NT2/D1 (cell line): ENCODE measurements at regions not wholly inside any gene's neighbourhood (a gene's known extent, or its start where the extent isn't known, plus 50 kb on each side); places are given as distances from the start of the nearest gene placed in this dataset.

Experiments
- DNase-seq: peaks from one replicate; pipeline ENCODE4 v3.0.0-alpha.2; 2011; ENCODE audit warnings: low read depth, low spot score
- H3K27me3 ChIP-seq: 2 replicates; pipeline ENCODE4 v1.6.0; 2011; ENCODE audit warnings: mild to moderate bottlenecking; ENCODE audit not compliant: insufficient read length, insufficient read depth
- H3K36me3 ChIP-seq: 2 replicates; pipeline ENCODE4 v1.6.1; 2011; ENCODE audit warnings: mild to moderate bottlenecking, low read length, mixed read lengths; ENCODE audit not compliant: insufficient read depth, insufficient read length
- H3K4me1 ChIP-seq: 2 replicates; pipeline ENCODE4 v1.5.1; 2011; ENCODE audit not compliant: insufficient read depth, insufficient read length
- H3K4me3 ChIP-seq: 2 replicates; pipeline ENCODE4 v1.5.1; 2011; ENCODE audit warnings: low read depth; ENCODE audit not compliant: insufficient read length
- H3K9ac ChIP-seq: 2 replicates; pipeline ENCODE4 v1.6.0; 2011; ENCODE audit warnings: low read depth; ENCODE audit not compliant: insufficient read length
- H3K9me3 ChIP-seq: 2 replicates; pipeline ENCODE4 v1.5.1; 2011; ENCODE audit warnings: mild to moderate bottlenecking, low read length; ENCODE audit not compliant: insufficient read depth
- SUZ12 ChIP-seq: IDR thresholded peaks from 2 replicates; pipeline ENCODE4 v1.6.1; 2011; ENCODE audit not compliant: insufficient read length, insufficient read depth; ENCODE audit errors: extremely low read depth
- YY1 ChIP-seq: IDR thresholded peaks from 2 replicates; pipeline ENCODE4 v1.6.1; 2011; ENCODE audit not compliant: insufficient read length, insufficient read depth
- ZNF274 ChIP-seq: IDR thresholded peaks from 2 replicates; pipeline ENCODE4 v1.6.1; 2011; ENCODE audit warnings: mild to moderate bottlenecking, low read depth, low read length

DNA sequence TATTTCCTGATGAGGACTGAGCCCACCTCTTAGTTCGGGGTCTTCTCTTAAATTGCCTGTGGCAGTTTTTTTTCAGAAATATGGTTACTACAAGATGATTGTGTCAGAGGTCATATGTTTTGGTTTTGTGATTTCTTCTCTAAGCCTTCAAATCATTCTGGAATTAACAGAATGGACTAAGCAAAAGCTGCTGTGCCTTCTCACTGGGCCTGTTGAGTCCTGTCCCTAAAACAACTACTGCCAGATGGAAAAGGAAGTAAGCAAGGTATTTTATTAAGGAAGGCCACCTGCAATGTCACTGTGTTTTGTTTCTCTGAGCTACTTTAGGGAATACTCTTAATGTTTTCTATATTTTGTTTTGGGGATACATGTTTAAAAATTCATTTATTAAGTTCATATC is 470.8 kb downstream of the PCDH20 start:
- H3K9ac ChIP-seq = no peak overlapping the region
- H3K27me3 ChIP-seq = no peaks in the 10 kb centered on the region
- TF ChIP-seq YY1 (no peak), ZNF274 (no peak), SUZ12 (no peak)
- no peaks in the 10 kb centered on the region for H3K4me1 ChIP-seq
- no peak overlapping the region for H3K4me3 ChIP-seq
- DNase-seq = no peak
- no peaks in the 10 kb centered on the region for H3K9me3 ChIP-seq
- no peaks in the 10 kb centered on the region for H3K36me3 ChIP-seq

DNA sequence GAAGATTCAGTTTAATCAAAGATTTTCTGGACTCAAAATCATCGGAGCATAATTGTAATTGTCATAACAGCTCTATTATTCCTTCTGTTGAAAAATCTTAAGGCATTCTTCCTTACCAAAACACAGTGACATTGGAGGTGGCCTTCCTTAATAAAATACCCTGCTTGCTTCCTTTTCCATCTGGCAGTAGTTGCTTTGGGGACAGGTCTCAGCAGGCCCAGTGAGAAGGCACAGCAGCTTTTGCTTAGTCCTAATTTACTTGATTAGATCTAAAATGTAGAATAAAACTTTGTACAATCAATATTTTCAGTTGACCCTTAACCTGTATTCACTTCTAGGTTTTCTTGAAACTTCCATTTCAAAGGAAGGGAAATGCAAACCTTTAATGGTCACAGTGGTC is 471.6 kb downstream of the PCDH20 start:
- DNase-seq = no peak
- TF ChIP-seq ZNF274 (no peak), SUZ12 (no peak), YY1 (no peak)

GRCh38 chr13:60936281-60936680 is 479.4 kb downstream of the PCDH20 start:
- no peak overlapping the region for H3K9ac ChIP-seq
- DNase-seq = no peak

More for the DNA sequence above, 471.6 kb downstream of the PCDH20 start:
- Histone ChIP-seq H3K4me1 (no peaks in the 10 kb centered on the region), H3K36me3 (no peaks in the 10 kb centered on the region), H3K9ac (no peak overlapping the region), H3K27me3 (no peaks in the 10 kb centered on the region), H3K9me3 (no peaks in the 10 kb centered on the region), H3K4me3 (no peak overlapping the region)

DNA sequence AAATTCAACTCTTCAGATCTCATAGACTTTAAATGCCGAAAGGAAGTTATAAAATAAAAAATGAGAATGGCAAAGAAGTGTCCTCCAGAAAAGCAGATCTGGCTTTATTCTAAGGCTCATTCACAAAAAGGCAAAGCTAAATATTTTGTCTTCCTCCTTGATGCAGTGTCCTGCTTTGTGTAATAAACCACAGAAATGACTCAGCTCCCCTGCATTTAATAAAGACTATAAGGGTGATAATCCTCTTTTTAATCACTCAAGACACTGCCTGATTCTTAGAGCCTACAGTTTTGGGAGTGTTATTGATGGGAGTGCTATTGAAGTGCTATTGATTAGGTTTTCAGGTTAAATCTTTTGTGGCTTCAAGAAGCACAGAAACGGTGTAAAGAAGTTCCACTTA is 482.0 kb downstream of the PCDH20 start:
- no peak for DNase-seq
- no peak for TF ChIP-seq YY1
- TF ChIP-seq SUZ12 = no peak
- TF ChIP-seq ZNF274 = no peak

More at GRCh38 chr13:60936281-60936680, 479.4 kb downstream of the PCDH20 start:
- no peak for TF ChIP-seq YY1
- TF ChIP-seq ZNF274 = no peak
- no peak for TF ChIP-seq SUZ12
- no peaks in the 10 kb centered on the region for H3K36me3 ChIP-seq
- no peaks in the 10 kb centered on the region for H3K4me1 ChIP-seq
- H3K4me3 ChIP-seq = no peak overlapping the region
- no peaks in the 10 kb centered on the region for H3K27me3 ChIP-seq
- no peaks in the 10 kb centered on the region for H3K9me3 ChIP-seq

GRCh38 chr13:60931858-60932546 is 483.6 kb downstream of the PCDH20 start:
- Histone ChIP-seq H3K4me3 (no peak overlapping the region), H3K27me3 (no peaks in the 10 kb centered on the region), H3K9me3 (no peaks in the 10 kb centered on the region), H3K4me1 (no peaks in the 10 kb centered on the region), H3K36me3 (no peaks in the 10 kb centered on the region), H3K9ac (no peak overlapping the region)
- TF ChIP-seq SUZ12 = no peak
- TF ChIP-seq YY1 = no peak
- no peak for TF ChIP-seq ZNF274
- DNase-seq = no peak

More for the DNA sequence above, 482.0 kb downstream of the PCDH20 start:
- H3K9ac ChIP-seq = no peak overlapping the region
- H3K36me3 ChIP-seq = no peaks in the 10 kb centered on the region
- no peaks in the 10 kb centered on the region for H3K9me3 ChIP-seq
- H3K27me3 ChIP-seq = no peaks in the 10 kb centered on the region
- H3K4me3 ChIP-seq = no peak overlapping the region
- no peaks in the 10 kb centered on the region for H3K4me1 ChIP-seq

GRCh38 chr13:60925686-60926085 is 490.0 kb downstream of the PCDH20 start:
- Histone ChIP-seq H3K4me1 (no peaks in the 10 kb centered on the region), H3K36me3 (no peaks in the 10 kb centered on the region), H3K27me3 (no peaks in the 10 kb centered on the region), H3K9ac (no peak overlapping the region), H3K4me3 (no peak overlapping the region), H3K9me3 (no peaks in the 10 kb centered on the region)
- TF ChIP-seq SUZ12 (no peak), ZNF274 (no peak), YY1 (no peak)
- DNase-seq = no peak

DNA sequence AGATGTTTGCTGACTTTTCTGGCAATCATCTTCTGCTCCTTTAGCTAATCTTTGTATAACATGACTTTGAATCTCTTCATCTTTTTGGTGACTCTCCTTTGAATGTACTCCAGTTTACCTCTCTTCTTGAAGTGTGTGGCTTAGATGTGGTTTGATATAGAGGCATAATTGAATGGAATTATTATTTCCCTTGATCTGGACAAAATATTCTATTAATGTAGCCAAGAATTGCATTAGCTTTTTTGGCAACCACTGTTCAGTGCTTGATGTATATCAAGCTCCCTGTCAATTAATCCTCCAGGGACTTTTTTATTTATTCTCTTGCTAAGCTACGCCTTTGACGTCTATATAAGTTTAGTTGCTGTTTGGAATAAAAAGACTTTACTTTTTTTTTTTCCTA is 490.8 kb downstream of the PCDH20 start:
- TF ChIP-seq YY1 = no peak
- Histone ChIP-seq H3K9ac (no peak overlapping the region), H3K4me3 (no peak overlapping the region), H3K27me3 (no peaks in the 10 kb centered on the region), H3K4me1 (no peaks in the 10 kb centered on the region), H3K36me3 (no peaks in the 10 kb centered on the region), H3K9me3 (no peaks in the 10 kb centered on the region)
- DNase-seq = no peak
